ENCODE measurements at regions not wholly inside any gene's neighbourhood (a gene's known extent, or its start where the extent isn't known, plus 50 kb on each side); places are given as distances from the start of the nearest gene placed in this dataset.
"Not testable (repeated sequence)": the region's sequence is repeated elsewhere in the genome, so short reads cannot be mapped to it uniquely, and the experiment has no call there.

DNA sequence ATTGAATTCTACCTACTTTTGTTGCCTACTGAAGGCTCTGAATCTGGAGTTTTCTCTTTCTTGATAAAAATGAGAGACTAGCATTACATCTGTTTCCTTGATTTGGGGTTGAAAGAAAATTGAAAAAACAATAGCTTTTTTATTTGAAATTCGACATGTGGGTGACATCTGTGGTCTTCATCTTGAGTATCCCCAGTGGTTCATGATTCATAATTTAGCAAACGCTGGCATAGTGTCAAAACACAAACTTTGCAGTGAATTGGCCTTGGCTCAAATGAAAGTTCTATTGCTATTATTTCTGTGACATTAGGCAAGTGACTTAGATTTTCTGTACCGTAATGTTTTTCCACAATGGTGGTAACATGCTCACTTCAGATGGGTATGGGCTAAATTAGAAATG lies 747.6 kb downstream of the PCDH7 start:
- H3K4me1 ChIP-seq (replicated peaks in 1 of 2), result no peaks in the 10 kb centered on the region
- ATAC-seq (replicated peaks in 6 of 8), result no peak
- WGBS, 10 experiments, result 0 to 89% (median 51%) methylated on average over 1 to 3 of the region's 3 CpGs; no CpG with 5 or more reads in 2 of the 10 experiments
- H3K27ac ChIP-seq, result no peak overlapping the region
- H3K4me3 ChIP-seq, result no peak overlapping the region
- in situ Hi-C loops (cut with MboI; ENCODE audit: low pct_unique_long_range_greater_than_20kb in 2 of 9, low sequenced_read_pairs in 9 of 9, unreplicated experiment in 9 of 9), result no loop called here

DNA sequence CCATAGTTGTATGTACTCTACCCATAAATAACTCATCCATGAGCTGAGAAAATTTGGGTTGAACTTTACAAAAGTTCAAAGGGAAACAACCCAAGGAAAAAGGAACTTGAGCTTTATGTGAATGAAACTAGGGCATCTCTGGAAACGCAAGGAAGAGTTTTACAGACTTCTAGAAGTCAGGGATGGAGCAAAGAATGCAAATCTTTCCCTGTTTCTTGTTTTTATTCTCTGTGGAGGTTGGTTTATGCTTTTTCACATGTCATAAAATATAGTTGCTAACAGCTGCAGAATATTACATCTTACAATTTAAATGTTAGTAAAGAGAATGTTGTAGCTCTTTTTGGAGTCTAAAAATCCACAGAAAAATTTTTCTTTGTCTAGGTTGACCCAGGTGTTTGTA lies 754.1 kb downstream of the PCDH7 start:
- in situ Hi-C loops (cut with MboI; ENCODE audit: low pct_unique_long_range_greater_than_20kb in 2 of 9, low sequenced_read_pairs in 9 of 9, unreplicated experiment in 9 of 9), result no loop called here
- no peaks in the 10 kb centered on the region for H3K4me1 ChIP-seq (replicated peaks in 1 of 2)
- ATAC-seq (replicated peaks in 6 of 8), result no peak
- no peak overlapping the region for H3K27ac ChIP-seq
- 10 to 100% (median 33%) methylated on average over 1 of the region's 1 CpG; no CpG with 5 or more reads in 2 of the 10 experiments for WGBS, 10 experiments
- no peak overlapping the region for H3K4me3 ChIP-seq

DNA sequence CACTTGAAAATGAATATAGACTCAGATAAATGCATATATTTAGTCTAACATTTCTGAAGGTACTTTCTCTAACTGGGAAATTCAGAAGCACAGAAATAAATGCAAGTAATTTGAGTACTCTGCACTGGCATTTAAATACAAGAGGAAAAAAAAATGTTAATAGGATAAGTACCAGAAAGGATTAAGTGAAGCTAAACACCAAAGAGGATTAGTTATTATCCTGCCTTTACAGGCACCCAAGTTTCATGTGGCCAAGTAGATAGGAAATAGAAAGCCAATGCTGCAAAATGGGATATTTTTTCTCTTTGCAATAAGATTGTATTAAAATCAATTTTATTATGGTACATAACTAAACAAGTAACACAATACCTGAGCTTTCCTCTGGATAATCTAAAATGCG lies 762.5 kb downstream of the PCDH7 start:
- 11 to 100% (median 100%) methylated on average over 1 of the region's 1 CpG; no CpG with 5 or more reads in 3 of the 10 experiments for WGBS, 10 experiments
- in situ Hi-C loops (cut with MboI; ENCODE audit: low pct_unique_long_range_greater_than_20kb in 2 of 9, low sequenced_read_pairs in 9 of 9, unreplicated experiment in 9 of 9), result no loop called here
- H3K27ac ChIP-seq, result no peak overlapping the region
- ATAC-seq (replicated peaks in 6 of 8), result no peak
- no peaks in the 10 kb centered on the region for H3K4me1 ChIP-seq (replicated peaks in 1 of 2)
- no peak overlapping the region for H3K4me3 ChIP-seq

DNA sequence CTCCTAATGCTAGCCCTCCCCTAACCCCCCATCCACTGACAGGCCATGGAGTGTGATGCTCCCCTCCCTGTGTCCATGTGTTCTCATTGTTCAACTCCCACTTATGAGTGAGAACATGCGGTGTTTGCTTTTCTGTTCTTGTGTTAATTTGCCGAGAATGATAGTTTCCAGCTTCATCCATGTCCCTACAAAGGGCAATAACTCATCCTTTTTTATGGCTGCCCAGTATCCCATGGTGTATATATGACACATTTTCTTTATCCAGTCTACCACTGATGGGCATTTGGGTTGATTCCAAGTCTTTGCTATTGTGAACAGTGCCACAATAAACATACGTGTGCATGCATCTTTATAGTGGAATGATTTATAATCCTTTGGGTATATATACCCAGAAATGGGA lies 779.0 kb downstream of the PCDH7 start:
- ATAC-seq (replicated peaks in 6 of 8); in situ Hi-C loops (cut with MboI; ENCODE audit: low pct_unique_long_range_greater_than_20kb in 2 of 9, low sequenced_read_pairs in 9 of 9, unreplicated experiment in 9 of 9); H3K4me3 ChIP-seq; H3K27ac ChIP-seq; H3K4me1 ChIP-seq (replicated peaks in 1 of 2): not testable (repeated sequence)
- 80 to 96% (median 89%) methylated on average over 1 to 3 of the region's 3 CpGs; no CpG with 5 or more reads in 4 of the 10 experiments for WGBS, 10 experiments

DNA sequence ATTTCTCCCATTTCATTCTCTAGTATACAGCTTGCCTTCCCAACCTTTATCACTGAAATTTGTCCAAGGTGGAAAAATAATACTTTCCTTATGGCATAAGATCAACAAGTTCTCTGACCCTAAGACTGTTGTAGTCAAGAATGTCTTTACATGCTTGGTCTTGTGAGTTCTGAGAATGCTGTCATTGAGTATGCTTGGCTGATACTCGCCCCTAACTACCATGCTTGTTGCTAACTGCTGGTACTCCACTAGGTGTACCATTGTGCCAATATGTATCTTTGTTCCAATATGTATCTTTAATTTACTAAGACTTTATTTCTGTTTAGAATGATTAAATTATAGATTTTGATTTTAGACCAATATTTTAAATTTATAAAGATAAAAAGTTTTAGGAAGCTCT lies 796.4 kb downstream of the PCDH7 start:
- Histone ChIP-seq H3K4me3 (no peak overlapping the region), H3K4me1 (replicated peaks in 1 of 2) (no peaks in the 10 kb centered on the region), H3K27ac (no peak overlapping the region)
- in situ Hi-C loops (cut with MboI; ENCODE audit: low pct_unique_long_range_greater_than_20kb in 2 of 9, low sequenced_read_pairs in 9 of 9, unreplicated experiment in 9 of 9), result no loop called here
- no peak for ATAC-seq (replicated peaks in 6 of 8)
- 0 to 100% (median 75%) methylated on average over 1 of the region's 1 CpG for WGBS, 10 experiments

DNA sequence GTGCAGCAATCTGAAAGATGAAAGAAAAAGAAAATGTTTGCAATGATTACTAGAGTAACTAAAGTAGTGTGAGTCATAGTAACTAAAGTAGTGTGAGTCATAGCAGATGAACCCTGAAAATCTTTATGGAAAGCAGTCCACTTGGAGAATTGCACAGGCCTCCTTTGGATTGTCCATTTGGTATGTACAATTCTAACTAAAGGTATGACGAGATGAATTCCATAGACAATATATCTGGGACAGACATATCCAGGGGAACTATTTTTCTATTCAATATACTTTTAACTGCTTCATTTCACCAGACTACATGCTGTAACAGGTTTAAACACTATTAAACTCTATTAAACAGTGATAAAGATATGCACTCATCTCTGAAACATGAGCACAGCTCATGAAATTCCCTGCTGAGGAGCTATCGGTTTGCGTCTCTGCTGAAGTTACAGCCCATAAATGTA lies 798.7 kb downstream of the PCDH7 start:
- in situ Hi-C loops (cut with MboI; ENCODE audit: low pct_unique_long_range_greater_than_20kb in 2 of 9, low sequenced_read_pairs in 9 of 9, unreplicated experiment in 9 of 9), result no loop called here
- 30 to 100% (median 65%) methylated on average over 1 to 3 of the region's 3 CpGs; no CpG with 5 or more reads in 2 of the 10 experiments for WGBS, 10 experiments
- no peak overlapping the region for H3K27ac ChIP-seq
- H3K4me1 ChIP-seq (replicated peaks in 1 of 2), result no peaks in the 10 kb centered on the region
- H3K4me3 ChIP-seq, result no peak overlapping the region
- peak in 6 of 8 experiments; percentile 48 to 100 (median 75) for ATAC-seq (replicated peaks in 6 of 8)

DNA sequence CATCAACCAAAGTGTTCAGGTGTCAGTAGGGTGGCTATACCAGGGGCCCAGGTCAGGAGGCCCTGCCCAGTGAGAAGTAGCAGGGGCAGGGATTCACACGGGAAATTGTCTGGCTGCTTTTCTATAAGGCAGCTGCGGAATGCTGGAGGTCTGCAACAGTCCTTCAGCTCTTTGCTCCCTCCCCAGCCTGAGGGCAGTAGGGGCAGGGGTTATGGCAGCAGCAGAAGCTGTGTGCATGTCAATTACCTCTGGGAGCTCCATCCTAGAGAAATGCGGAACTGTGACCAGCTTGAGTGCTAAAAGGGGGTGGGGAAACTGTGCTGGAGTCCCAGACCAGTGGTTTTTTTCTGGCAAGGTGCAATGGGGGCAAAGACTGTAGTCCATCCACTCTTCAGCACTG lies 810.4 kb downstream of the PCDH7 start:
- H3K27ac ChIP-seq, result no peak overlapping the region
- in situ Hi-C loops (cut with MboI; ENCODE audit: low pct_unique_long_range_greater_than_20kb in 2 of 9, low sequenced_read_pairs in 9 of 9, unreplicated experiment in 9 of 9), result no loop called here
- no peak overlapping the region for H3K4me3 ChIP-seq
- WGBS, 10 experiments, result 14 to 75% (median 70%) methylated on average over 2 of the region's 3 CpGs; no CpG with 5 or more reads in 7 of the 10 experiments
- no peaks in the 10 kb centered on the region for H3K4me1 ChIP-seq (replicated peaks in 1 of 2)
- no peak for ATAC-seq (replicated peaks in 6 of 8)

DNA sequence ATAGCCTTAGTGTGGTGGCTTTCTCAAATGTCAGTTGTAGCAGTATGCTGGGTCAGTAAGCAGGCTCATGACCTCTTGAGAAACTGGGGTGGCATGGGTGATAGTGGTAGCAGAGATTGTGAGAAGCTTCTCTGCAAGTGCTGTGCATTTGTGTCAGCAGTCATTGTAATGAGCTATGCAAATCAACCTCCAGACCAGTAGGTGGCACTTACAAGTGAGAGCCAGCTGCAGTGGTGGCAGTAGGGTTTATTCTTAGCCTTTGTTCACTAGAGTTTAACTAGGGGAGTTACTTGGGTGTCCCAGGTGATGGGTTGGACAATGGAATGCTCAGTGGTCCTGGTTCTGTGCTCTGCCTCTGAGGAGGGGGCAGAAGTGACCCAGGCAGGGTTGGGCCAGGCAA lies 818.7 kb downstream of the PCDH7 start:
- in situ Hi-C loops (cut with MboI; ENCODE audit: low pct_unique_long_range_greater_than_20kb in 2 of 9, low sequenced_read_pairs in 9 of 9, unreplicated experiment in 9 of 9), result no loop called here
- no peak overlapping the region for H3K4me3 ChIP-seq
- ATAC-seq (replicated peaks in 6 of 8), result no peak

DNA sequence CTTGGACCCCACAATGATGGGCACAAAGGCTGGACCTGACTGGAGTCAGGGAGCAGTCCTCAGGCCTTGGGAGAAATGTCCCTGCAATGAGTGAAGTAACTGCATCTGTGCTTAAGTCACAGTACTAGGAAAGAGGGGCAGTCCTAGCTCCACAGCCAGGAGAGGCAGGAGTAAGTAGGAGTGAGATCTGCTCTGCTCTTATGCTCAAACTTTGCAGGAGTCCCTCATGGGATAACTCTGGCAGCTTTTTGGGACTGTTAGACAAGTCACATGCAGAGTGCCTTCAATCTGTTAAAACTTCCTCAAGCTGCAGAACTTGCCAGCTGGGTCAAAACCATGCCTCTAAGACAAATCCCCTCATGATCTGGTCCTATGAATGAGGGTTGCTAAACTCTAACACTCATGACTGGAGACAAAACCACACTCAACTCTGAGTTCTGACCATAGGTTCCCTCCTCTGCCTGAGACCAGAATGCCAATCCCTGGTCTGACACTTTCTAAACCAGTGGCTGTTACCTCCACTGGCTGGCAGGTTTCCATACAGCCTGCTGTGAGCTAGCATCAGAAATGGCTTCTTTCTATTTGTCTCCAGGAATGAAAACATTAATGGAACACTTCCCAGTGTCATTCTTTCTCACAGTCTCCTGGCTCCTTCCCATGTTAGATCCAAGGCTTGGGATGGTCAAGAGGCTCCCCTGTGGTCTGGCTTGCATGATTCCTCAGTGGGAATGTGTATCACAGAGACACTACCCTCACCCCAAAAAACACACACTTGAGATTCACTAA lies 819.3 kb downstream of the PCDH7 start:
- Histone ChIP-seq H3K4me3 (no peak overlapping the region), H3K4me1 (replicated peaks in 1 of 2) (no peaks in the 10 kb centered on the region), H3K27ac (no peak overlapping the region)
- ATAC-seq (replicated peaks in 6 of 8), result no peak
- in situ Hi-C loops (cut with MboI; ENCODE audit: low pct_unique_long_range_greater_than_20kb in 2 of 9, low sequenced_read_pairs in 9 of 9, unreplicated experiment in 9 of 9), result no loop called here

More for the DNA sequence above, 818.7 kb downstream of the PCDH7 start:
- no peak overlapping the region for H3K27ac ChIP-seq
- H3K4me1 ChIP-seq (replicated peaks in 1 of 2), result no peaks in the 10 kb centered on the region

DNA sequence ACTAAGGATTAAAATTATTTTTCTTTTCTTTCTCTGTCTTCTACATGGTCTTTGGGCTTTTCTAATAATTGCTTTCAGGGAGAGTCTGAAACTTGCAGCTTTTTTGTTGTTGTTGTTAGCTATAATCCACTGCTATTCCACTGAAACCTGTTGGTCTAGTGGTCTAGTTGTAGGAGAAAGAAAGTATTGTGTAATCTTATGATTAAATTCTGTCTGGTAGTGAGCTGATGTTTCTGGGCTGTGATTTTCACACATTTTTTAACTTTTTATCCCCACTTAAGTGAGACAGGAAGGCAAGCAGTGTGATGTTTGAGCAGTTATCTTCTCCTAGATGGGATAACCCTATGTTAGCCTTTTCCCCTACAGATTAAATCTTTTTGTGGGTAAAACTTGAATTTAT lies 825.2 kb downstream of the PCDH7 start:
- no peaks in the 10 kb centered on the region for H3K4me1 ChIP-seq (replicated peaks in 1 of 2)
- no peak for ATAC-seq (replicated peaks in 6 of 8)
- H3K4me3 ChIP-seq, result no peak overlapping the region
- in situ Hi-C loops (cut with MboI; ENCODE audit: low pct_unique_long_range_greater_than_20kb in 2 of 9, low sequenced_read_pairs in 9 of 9, unreplicated experiment in 9 of 9), result no loop called here
- H3K27ac ChIP-seq, result no peak overlapping the region

DNA sequence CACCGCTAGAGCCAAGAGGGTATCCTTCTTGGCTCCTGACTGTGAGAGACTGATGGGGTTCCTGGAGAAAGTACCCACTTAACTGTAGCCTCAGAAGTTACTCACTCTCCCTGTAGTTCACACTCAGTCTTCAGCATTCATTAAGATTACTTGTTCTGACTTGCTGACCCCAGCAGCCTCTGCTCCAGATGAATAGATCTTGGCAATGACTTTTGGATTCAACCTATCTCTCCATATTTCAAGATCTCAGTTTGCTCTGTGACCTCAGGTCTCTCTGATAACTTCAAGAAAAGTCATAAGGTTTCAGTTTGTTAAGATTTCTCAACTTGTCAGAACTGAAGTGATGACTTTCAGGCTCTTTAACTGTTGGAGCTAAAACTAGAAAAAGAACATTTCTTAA lies 825.6 kb downstream of the PCDH7 start:
- no peak for ATAC-seq (replicated peaks in 6 of 8)
- no peaks in the 10 kb centered on the region for H3K4me1 ChIP-seq (replicated peaks in 1 of 2)
- H3K27ac ChIP-seq, result no peak overlapping the region
- in situ Hi-C loops (cut with MboI; ENCODE audit: low pct_unique_long_range_greater_than_20kb in 2 of 9, low sequenced_read_pairs in 9 of 9, unreplicated experiment in 9 of 9), result no loop called here
- WGBS, 10 experiments, result 0 to 100% (median 60%) methylated on average over 1 of the region's 1 CpG; no CpG with 5 or more reads in 5 of the 10 experiments
- no peak overlapping the region for H3K4me3 ChIP-seq

DNA sequence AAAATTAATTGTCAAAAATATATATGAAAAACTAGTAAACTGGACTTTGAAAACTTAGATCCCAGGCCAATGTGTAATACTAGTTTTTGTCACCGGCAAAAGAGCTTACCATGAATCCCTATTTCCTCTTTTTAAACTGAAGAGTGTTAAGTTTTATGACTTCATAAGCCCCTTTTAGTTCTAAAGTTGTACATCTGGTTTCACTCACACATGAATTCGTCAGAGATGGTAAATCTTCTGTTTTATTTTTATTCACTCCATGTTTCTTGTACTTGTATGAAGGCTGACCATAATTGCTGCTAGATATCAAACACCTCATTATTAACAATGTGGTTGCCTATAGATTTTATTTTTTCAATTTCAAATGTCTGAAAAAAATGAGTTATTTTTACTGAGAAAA lies 827.9 kb downstream of the PCDH7 start:
- in situ Hi-C loops (cut with MboI; ENCODE audit: low pct_unique_long_range_greater_than_20kb in 2 of 9, low sequenced_read_pairs in 9 of 9, unreplicated experiment in 9 of 9), result no loop called here
- Histone ChIP-seq H3K4me1 (replicated peaks in 1 of 2) (no peaks in the 10 kb centered on the region), H3K4me3 (no peak overlapping the region), H3K27ac (no peak overlapping the region)
- ATAC-seq (replicated peaks in 6 of 8), result no peak
- WGBS, 10 experiments, result 9 to 93% (median 73%) methylated on average over 1 to 2 of the region's 2 CpGs

DNA sequence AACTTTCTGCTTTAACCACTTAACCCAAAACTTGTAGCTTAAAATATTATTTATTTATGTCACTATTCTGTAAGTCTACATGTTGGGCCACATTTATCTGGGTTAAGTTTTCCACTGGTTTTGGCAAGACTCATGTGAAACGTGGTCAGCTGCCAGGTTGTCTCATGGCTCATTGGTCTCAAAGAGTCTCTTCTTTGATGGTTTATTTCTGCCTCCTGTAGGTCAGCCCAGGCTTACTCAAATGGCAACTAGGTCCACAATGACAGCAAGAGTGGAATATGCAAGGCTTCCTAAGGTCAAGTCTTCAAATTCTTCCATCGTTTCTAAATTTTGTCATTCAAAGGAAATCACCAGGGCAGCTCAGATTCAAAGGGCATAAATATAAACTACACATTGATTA lies 828.7 kb downstream of the PCDH7 start:
- Histone ChIP-seq H3K4me1 (replicated peaks in 1 of 2) (no peaks in the 10 kb centered on the region), H3K27ac (no peak overlapping the region), H3K4me3 (no peak overlapping the region)
- ATAC-seq (replicated peaks in 6 of 8), result no peak
- WGBS, 10 experiments, result 13 to 100% (median 48%) methylated on average over 1 to 2 of the region's 2 CpGs; no CpG with 5 or more reads in 2 of the 10 experiments
- in situ Hi-C loops (cut with MboI; ENCODE audit: low pct_unique_long_range_greater_than_20kb in 2 of 9, low sequenced_read_pairs in 9 of 9, unreplicated experiment in 9 of 9), result no loop called here

DNA sequence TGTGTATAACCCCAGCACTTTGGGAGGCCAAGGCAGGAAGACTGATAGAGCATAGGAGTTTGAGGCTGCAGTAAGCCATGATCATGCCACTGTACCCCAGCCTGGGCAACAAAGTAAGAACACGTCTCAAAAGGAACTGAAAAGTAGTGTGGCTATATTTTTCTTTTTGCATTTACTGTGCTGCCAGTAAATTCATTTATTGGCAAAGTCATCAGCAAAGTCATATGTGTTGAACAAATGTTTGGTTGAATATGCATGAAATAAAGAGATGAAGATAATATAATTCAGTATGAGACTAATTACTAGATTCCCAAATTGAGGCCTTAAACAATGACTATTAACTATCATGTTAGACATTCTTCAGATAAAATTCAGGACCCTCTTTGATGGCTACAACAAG lies 829.1 kb downstream of the PCDH7 start:
- Histone ChIP-seq H3K4me3 (no peak overlapping the region), H3K4me1 (replicated peaks in 1 of 2) (no peaks in the 10 kb centered on the region), H3K27ac (no peak overlapping the region)
- no peak for ATAC-seq (replicated peaks in 6 of 8)
- 0 to 100% (median 84%) methylated on average over 1 of the region's 1 CpG; no CpG with 5 or more reads in 2 of the 10 experiments for WGBS, 10 experiments
- in situ Hi-C loops (cut with MboI; ENCODE audit: low pct_unique_long_range_greater_than_20kb in 2 of 9, low sequenced_read_pairs in 9 of 9, unreplicated experiment in 9 of 9), result no loop called here
